SU-DHL-6 (cell line): ENCODE measurements at regions not wholly inside any gene's neighbourhood (a gene's known extent, or its start where the extent isn't known, plus 50 kb on each side); places are given as distances from the start of the nearest gene placed in this dataset.

ENCODE experiments used
- EZH2phosphoT487 ChIP-seq: fragments of 200-600 bp; sonication (generic), shearing (Covaris generic); conservative IDR thresholded peaks from 2 replicates; pipeline ENCODE4 v1.6.1; 2018; ENCODE audit warnings: mild to moderate bottlenecking, antibody characterized with exemption, low read length, moderate library complexity, mixed read lengths
- TF ChIP-seq, protein P1 (sequence below): fragments of 200-600 bp; sonication (generic); IDR thresholded peaks from one replicate; pipeline ENCODE4 v1.5.1; 2017; ENCODE audit warnings: antibody characterized with exemption, mild to moderate bottlenecking, low read length, moderate library complexity; ENCODE audit not compliant: insufficient read depth, poor library complexity, severe bottlenecking

DNA sequence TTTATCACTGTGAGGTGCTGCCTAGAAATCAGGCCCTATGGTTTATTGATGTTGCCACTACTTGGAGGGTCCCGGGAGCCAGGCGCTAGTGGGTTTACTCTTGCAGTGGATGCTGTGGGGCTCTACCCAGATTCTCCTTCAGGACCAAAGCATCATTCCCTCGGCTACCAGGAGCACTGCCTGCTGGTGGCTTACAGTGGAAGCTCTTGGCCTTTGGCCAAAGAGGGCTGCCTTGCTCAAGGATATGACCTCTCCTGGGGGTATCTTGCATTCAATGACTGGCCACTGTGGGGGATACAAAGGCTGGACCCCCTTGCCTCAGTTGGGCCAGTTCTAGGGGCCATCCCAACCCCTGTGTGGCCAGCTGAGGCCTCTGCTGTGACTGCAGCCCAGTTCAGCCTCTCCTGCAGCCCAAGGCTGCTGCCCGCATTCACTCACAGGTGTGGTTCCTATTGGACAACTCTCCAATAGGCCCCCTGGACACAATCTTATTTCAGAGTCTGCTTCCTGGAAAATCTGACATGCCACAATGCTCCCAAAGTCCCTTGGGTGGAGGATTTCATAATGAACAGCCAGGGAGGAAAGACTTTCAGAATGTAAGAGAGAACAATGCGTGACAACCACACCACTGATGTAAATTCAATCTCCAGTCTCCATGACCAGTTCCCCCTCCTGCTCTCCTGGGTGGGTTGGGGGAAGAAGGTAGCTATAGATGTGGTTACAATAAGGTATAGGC is 196.3 kb downstream of the SNX10 start:
- TF ChIP-seq, protein P1, sequence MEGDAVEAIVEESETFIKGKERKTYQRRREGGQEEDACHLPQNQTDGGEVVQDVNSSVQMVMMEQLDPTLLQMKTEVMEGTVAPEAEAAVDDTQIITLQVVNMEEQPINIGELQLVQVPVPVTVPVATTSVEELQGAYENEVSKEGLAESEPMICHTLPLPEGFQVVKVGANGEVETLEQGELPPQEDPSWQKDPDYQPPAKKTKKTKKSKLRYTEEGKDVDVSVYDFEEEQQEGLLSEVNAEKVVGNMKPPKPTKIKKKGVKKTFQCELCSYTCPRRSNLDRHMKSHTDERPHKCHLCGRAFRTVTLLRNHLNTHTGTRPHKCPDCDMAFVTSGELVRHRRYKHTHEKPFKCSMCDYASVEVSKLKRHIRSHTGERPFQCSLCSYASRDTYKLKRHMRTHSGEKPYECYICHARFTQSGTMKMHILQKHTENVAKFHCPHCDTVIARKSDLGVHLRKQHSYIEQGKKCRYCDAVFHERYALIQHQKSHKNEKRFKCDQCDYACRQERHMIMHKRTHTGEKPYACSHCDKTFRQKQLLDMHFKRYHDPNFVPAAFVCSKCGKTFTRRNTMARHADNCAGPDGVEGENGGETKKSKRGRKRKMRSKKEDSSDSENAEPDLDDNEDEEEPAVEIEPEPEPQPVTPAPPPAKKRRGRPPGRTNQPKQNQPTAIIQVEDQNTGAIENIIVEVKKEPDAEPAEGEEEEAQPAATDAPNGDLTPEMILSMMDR: no peak
- TF ChIP-seq EZH2phosphoT487: no peak
